ENCODE measurements at regions not wholly inside any gene's neighbourhood (a gene's known extent, or its start where the extent isn't known, plus 50 kb on each side); places are given as distances from the start of the nearest gene placed in this dataset.

- TF ChIP-seq REST (IDR thresholded peaks at IDR 0.05; ENCODE audit: low read depth) (no peak), FOXM1 (IDR thresholded peaks at IDR 0.05; ENCODE audit: borderline replicate concordance, low read depth) (no peak), RAD21 (IDR thresholded peaks at IDR 0.05; ENCODE audit: low read depth) (no peak), CEBPB (IDR thresholded peaks at IDR 0.05) (peak; percentile 57), ZBTB7A (IDR thresholded peaks at IDR 0.05; ENCODE audit: low read depth) (no peak), EGR1 (IDR thresholded peaks at IDR 0.05) (no peak)
- TF ChIP-seq, protein P1, sequence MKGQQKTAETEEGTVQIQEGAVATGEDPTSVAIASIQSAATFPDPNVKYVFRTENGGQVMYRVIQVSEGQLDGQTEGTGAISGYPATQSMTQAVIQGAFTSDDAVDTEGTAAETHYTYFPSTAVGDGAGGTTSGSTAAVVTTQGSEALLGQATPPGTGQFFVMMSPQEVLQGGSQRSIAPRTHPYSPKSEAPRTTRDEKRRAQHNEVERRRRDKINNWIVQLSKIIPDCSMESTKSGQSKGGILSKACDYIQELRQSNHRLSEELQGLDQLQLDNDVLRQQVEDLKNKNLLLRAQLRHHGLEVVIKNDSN (IDR thresholded peaks at IDR 0.05) = no peak
These were observed 1244.5 kb downstream of the PCDH7 start for GRCh38 chr4:31964685-31965084.

DNA sequence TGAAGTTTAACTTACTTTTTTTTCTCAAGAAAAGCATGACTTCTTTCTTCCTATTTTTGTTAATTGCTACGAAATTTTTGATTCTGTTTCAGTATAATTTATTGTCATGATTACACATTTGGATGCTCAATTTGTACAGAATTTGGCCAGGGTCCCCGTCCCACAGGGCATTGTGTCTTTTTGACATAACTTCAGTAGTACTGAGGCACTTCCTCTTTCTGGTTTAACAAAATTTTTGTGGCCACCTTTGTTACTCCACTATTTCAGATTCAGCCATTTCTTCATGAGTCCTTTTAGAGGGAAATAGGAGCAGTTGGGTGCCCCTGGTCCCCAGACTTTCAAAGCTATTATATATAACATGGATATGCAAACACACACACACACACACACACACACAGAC, 1248.7 kb downstream of the PCDH7 start:
- TF ChIP-seq, protein P1 (IDR thresholded peaks at IDR 0.05) = no peak
- TF ChIP-seq REST (IDR thresholded peaks at IDR 0.05; ENCODE audit: low read depth) = no peak
- no peak for TF ChIP-seq CREB1 (IDR thresholded peaks at IDR 0.05; ENCODE audit: low read depth)
- TF ChIP-seq TAF1 (IDR thresholded peaks at IDR 0.05; ENCODE audit: low read depth) = no peak
- no peak for TF ChIP-seq CEBPB (IDR thresholded peaks at IDR 0.05)
- TF ChIP-seq ZBTB7A (IDR thresholded peaks at IDR 0.05; ENCODE audit: low read depth) = no peak
- TF ChIP-seq YY1 (IDR thresholded peaks at IDR 0.05; ENCODE audit: low read depth) = no peak
- no peak for TF ChIP-seq NFIC (IDR thresholded peaks at IDR 0.05)
- no peak for TF ChIP-seq TCF12 (IDR thresholded peaks at IDR 0.05; ENCODE audit: low read depth)
- TF ChIP-seq EGR1 (IDR thresholded peaks at IDR 0.05) = no peak
- TF ChIP-seq EP300 (IDR thresholded peaks at IDR 0.05; ENCODE audit: borderline replicate concordance) = no peak
- TF ChIP-seq, protein P2, sequence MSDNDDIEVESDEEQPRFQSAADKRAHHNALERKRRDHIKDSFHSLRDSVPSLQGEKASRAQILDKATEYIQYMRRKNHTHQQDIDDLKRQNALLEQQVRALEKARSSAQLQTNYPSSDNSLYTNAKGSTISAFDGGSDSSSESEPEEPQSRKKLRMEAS (IDR thresholded peaks at IDR 0.05) = no peak
- TF ChIP-seq FOXM1 (IDR thresholded peaks at IDR 0.05; ENCODE audit: borderline replicate concordance, low read depth) = no peak

- no peak for TF ChIP-seq EGR1 (IDR thresholded peaks at IDR 0.05)
These were observed 1254.4 kb downstream of the PCDH7 start for GRCh38 chr4:31974490-31975002.

GRCh38 chr4:31979988-31980387, 1259.8 kb downstream of the PCDH7 start:
- TF ChIP-seq TCF12 (IDR thresholded peaks at IDR 0.05; ENCODE audit: low read depth) = no peak

- TF ChIP-seq, protein P2 (IDR thresholded peaks at IDR 0.05) = no peak
- TF ChIP-seq TCF12 (IDR thresholded peaks at IDR 0.05; ENCODE audit: low read depth) (no peak), EGR1 (IDR thresholded peaks at IDR 0.05) (no peak), CREB1 (IDR thresholded peaks at IDR 0.05; ENCODE audit: low read depth) (no peak), EP300 (IDR thresholded peaks at IDR 0.05; ENCODE audit: borderline replicate concordance) (no peak), TEAD4 (IDR thresholded peaks at IDR 0.05) (no peak), RAD21 (IDR thresholded peaks at IDR 0.05; ENCODE audit: low read depth) (no peak), NFIC (IDR thresholded peaks at IDR 0.05) (no peak), TAF1 (IDR thresholded peaks at IDR 0.05; ENCODE audit: low read depth) (no peak), YY1 (IDR thresholded peaks at IDR 0.05; ENCODE audit: low read depth) (no peak), CEBPB (IDR thresholded peaks at IDR 0.05) (no peak)
- TF ChIP-seq, protein P1 (IDR thresholded peaks at IDR 0.05) = no peak
These were observed 1263.1 kb downstream of the PCDH7 start for GRCh38 chr4:31983246-31983645.

DNA sequence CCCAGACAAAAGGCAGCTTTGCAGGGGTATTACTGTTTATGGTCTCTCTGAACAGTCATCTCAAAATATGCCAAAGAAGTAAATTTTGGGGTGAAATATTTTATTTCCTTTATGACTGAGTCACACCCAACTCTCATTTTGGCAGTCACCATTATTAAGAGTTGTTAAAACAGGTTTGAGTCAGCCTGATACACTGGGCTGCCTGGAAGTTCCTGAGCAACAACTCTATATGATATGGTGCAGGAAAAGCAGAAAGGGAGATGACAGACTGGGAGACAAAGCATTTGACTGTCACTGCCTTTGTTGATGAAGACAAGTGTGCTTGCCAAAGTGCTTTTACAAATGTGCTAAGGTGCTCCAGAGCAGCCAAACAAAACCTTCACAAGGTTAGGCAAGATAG, 1263.5 kb downstream of the PCDH7 start:
- TF ChIP-seq REST (IDR thresholded peaks at IDR 0.05; ENCODE audit: low read depth) (no peak), YY1 (IDR thresholded peaks at IDR 0.05; ENCODE audit: low read depth) (no peak), EP300 (IDR thresholded peaks at IDR 0.05; ENCODE audit: borderline replicate concordance) (no peak), TAF1 (IDR thresholded peaks at IDR 0.05; ENCODE audit: low read depth) (no peak), CREB1 (IDR thresholded peaks at IDR 0.05; ENCODE audit: low read depth) (no peak), TEAD4 (IDR thresholded peaks at IDR 0.05) (no peak), ZBTB7A (IDR thresholded peaks at IDR 0.05; ENCODE audit: low read depth) (no peak), TCF12 (IDR thresholded peaks at IDR 0.05; ENCODE audit: low read depth) (no peak), RAD21 (IDR thresholded peaks at IDR 0.05; ENCODE audit: low read depth) (no peak)
- TF ChIP-seq, protein P1 (IDR thresholded peaks at IDR 0.05) = no peak
- TF ChIP-seq, protein P2 (IDR thresholded peaks at IDR 0.05) = no peak
